ENCODE measurements at regions not wholly inside any gene's neighbourhood (a gene's known extent, or its start where the extent isn't known, plus 50 kb on each side); places are given as distances from the start of the nearest gene placed in this dataset.

DNA sequence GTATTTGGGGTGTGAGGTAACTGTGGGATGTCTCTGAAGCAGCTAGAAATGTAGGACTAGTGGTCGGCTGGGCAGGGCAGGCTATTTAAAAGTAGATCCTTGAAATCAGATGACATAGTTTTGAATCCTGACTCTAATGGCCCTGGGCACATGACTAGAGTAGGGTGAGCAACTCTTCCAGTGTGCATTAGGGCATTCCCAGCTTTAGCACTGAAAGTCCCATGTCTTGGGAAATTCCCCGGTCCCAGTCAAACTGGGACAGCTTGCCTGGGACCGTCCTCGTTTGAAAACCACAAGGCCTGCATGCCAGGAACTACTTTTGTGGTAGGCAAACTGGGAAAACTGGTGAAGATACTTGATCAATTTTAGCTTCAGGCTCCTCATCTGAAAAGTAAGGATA lies 255.3 kb downstream of the PTEN start:
- TF ChIP-seq CTCF (IDR thresholded peaks at IDR 0.05; ENCODE audit: low read depth, low read length, poor library complexity, severe bottlenecking), result no peak
- no peak for TF ChIP-seq EZH2phosphoT487 (IDR thresholded peaks at IDR 0.05; ENCODE audit: borderline replicate concordance, low read length)

Measured in DOHH2 (cell line).